KMS-11 (cell line): ENCODE measurements at regions not wholly inside any gene's neighbourhood (a gene's known extent, or its start where the extent isn't known, plus 50 kb on each side); places are given as distances from the start of the nearest gene placed in this dataset.

ENCODE experiments used
- H2AFZ ChIP-seq: fragments of 200-600 bp; sonication (generic); 2 replicates; pipeline ENCODE4 v1.6.1; 2016; ENCODE audit warnings: antibody characterized with exemption, mixed run types, low read depth
- H3K27ac ChIP-seq: fragments of 200-600 bp; sonication (generic); 2 replicates; pipeline ENCODE4 v1.6.1; 2016; ENCODE audit warnings: mild to moderate bottlenecking, mixed run types
- H3K27me3 ChIP-seq: fragments of 200-600 bp; sonication (generic); 2 replicates; pipeline ENCODE4 v1.6.1; 2017; ENCODE audit warnings: mild to moderate bottlenecking, low read depth, mixed run types, moderate library complexity; ENCODE audit not compliant: insufficient read depth
- H3K36me3 ChIP-seq: fragments of 200-600 bp; sonication (generic); 2 replicates; pipeline ENCODE4 v1.6.1; 2017; ENCODE audit warnings: mild to moderate bottlenecking, mixed run types; ENCODE audit not compliant: insufficient read depth
- H3K4me1 ChIP-seq: fragments of 200-600 bp; sonication (generic); 2 replicates; pipeline ENCODE4 v1.6.1; 2016; ENCODE audit warnings: mild to moderate bottlenecking, low read depth, mixed run types; ENCODE audit not compliant: poor library complexity, severe bottlenecking
- H3K4me2 ChIP-seq: fragments of 200-600 bp; sonication (generic); 2 replicates; pipeline ENCODE4 v1.7.0; 2016; ENCODE audit warnings: mild to moderate bottlenecking, mixed run types
- H3K4me3 ChIP-seq: fragments of 200-600 bp; sonication (generic); IDR thresholded peaks from 2 replicates; pipeline ENCODE4 v1.6.1; 2017; ENCODE audit warnings: low read depth, low read length, mixed read lengths; ENCODE audit not compliant: insufficient read depth
- H3K79me2 ChIP-seq: fragments of 200-600 bp; sonication (generic); 2 replicates; pipeline ENCODE4 v1.6.1; 2016; ENCODE audit warnings: low read depth, mixed run types; ENCODE audit not compliant: insufficient read depth
- H3K9ac ChIP-seq: fragments of 200-600 bp; sonication (generic); 2 replicates; pipeline ENCODE4 v1.6.1; 2016; ENCODE audit warnings: mild to moderate bottlenecking, mixed run types
- H4K20me1 ChIP-seq: fragments of 200-600 bp; sonication (generic); 2 replicates; pipeline ENCODE4 v1.6.1; 2016; ENCODE audit warnings: mild to moderate bottlenecking, mixed run types; ENCODE audit not compliant: insufficient read depth
- TF ChIP-seq, protein P1 (sequence below): fragments of 200-600 bp; sonication (generic); conservative IDR thresholded peaks from 2 replicates; pipeline ENCODE4 v1.6.1; 2017; ENCODE audit warnings: low read depth, mild to moderate bottlenecking, antibody characterized with exemption, low read length, moderate library complexity, mixed read lengths

DNA sequence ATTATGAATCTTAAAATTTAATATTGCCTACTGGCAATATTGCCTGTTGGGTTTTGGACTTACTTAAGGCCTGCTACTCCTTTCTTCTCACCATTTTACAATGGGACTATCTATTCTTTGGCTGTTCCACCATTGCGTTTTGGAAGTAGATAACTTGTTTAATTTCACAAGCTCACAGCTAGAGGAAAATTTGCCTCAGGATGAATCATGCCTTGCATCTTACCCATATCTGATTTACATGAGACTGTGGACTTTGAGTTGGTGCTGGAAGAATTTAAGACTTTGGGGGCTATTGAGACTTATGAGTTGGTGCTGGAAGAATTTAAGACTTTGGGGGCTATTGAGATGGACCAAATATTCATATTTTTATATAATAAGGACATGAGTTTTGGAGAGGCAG is 662.6 kb downstream of the METTL15 start:
- no peak overlapping the region for H3K9ac ChIP-seq
- H3K4me1 ChIP-seq, result no peaks in the 10 kb centered on the region
- H3K4me3 ChIP-seq, result no peak overlapping the region
- H4K20me1 ChIP-seq, result no peaks in the 10 kb centered on the region
- no peak overlapping the region for H3K27ac ChIP-seq
- H3K79me2 ChIP-seq, result no peaks in the 10 kb centered on the region
- H3K36me3 ChIP-seq, result no peaks in the 10 kb centered on the region
- no peaks in the 10 kb centered on the region for H3K27me3 ChIP-seq
- TF ChIP-seq, protein P1, sequence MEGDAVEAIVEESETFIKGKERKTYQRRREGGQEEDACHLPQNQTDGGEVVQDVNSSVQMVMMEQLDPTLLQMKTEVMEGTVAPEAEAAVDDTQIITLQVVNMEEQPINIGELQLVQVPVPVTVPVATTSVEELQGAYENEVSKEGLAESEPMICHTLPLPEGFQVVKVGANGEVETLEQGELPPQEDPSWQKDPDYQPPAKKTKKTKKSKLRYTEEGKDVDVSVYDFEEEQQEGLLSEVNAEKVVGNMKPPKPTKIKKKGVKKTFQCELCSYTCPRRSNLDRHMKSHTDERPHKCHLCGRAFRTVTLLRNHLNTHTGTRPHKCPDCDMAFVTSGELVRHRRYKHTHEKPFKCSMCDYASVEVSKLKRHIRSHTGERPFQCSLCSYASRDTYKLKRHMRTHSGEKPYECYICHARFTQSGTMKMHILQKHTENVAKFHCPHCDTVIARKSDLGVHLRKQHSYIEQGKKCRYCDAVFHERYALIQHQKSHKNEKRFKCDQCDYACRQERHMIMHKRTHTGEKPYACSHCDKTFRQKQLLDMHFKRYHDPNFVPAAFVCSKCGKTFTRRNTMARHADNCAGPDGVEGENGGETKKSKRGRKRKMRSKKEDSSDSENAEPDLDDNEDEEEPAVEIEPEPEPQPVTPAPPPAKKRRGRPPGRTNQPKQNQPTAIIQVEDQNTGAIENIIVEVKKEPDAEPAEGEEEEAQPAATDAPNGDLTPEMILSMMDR, result no peak
- no peak overlapping the region for H3K4me2 ChIP-seq
- no peak overlapping the region for H2AFZ ChIP-seq

DNA sequence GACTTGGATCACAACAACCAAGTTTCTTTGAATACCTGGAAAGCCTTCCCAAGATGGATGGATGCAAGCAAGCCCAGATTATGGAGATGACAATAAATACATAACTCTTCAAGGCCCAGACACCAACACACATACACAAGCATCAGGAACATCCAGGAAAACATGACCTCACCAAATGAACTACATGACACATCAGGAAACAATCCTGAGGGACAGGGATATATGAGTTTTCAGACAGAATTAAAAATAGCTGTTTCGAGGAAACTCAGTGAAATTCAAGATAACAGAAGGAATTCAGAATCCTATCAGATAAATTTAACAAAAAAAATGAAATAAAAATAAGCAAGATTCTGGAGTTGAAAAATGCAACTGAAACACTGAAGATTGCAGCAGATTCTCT is 659.4 kb downstream of the METTL15 start:
- TF ChIP-seq, protein P1, result no peak
- Histone ChIP-seq H3K27ac (no peak overlapping the region), H3K27me3 (no peaks in the 10 kb centered on the region), H3K4me1 (no peaks in the 10 kb centered on the region), H3K36me3 (no peaks in the 10 kb centered on the region), H3K4me2 (no peak overlapping the region), H3K9ac (no peak overlapping the region), H3K4me3 (no peak overlapping the region), H2AFZ (no peak overlapping the region), H4K20me1 (no peaks in the 10 kb centered on the region), H3K79me2 (no peaks in the 10 kb centered on the region)

DNA sequence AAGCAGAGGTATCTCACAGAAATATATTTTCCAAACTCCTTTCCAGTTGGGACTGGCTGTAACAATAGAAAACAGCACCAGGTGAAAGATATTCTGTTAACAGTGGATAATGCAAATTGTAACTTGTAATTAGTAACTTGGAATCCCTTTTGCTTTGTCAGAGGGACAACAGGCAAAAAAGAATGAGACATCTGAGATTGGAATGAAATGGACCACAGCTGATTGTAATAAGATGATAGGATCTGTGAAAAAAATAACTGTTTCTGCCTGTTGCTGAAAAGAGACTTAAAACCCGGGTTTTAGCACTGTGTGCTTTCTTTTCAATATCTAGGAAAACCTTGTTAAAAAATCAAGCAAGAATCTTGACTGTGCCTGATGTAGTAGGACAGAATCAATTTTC is 655.7 kb downstream of the METTL15 start:
- Histone ChIP-seq H3K4me3 (no peak overlapping the region), H3K9ac (no peak overlapping the region), H2AFZ (no peak overlapping the region), H3K36me3 (no peaks in the 10 kb centered on the region), H3K27ac (no peak overlapping the region), H3K27me3 (no peaks in the 10 kb centered on the region), H3K4me1 (no peaks in the 10 kb centered on the region), H3K79me2 (no peaks in the 10 kb centered on the region), H3K4me2 (no peak overlapping the region), H4K20me1 (no peaks in the 10 kb centered on the region)
- TF ChIP-seq, protein P1, result no peak

DNA sequence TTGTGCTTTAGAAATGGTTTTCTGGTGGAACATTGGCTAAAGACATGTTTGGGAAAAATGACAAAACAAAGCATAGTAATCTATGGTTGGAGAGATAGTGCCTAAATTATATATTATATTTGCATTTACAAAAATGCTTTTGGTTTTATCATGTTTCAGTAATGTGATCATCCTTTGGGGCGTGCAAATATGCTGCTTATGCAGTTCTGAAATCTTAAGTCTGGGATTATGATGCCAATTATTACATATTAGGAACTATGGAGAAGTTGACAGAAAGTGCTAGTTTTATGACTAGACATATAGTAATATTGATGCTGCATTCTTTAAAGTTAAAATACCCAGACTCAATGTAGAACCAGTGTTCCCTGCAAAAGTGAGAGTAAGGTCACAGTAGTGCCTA is 655.0 kb downstream of the METTL15 start:
- TF ChIP-seq, protein P1, result no peak
- H3K9ac ChIP-seq, result no peak overlapping the region
- H3K79me2 ChIP-seq, result no peaks in the 10 kb centered on the region
- no peak overlapping the region for H3K27ac ChIP-seq
- no peaks in the 10 kb centered on the region for H3K36me3 ChIP-seq
- H3K27me3 ChIP-seq, result no peaks in the 10 kb centered on the region
- no peak overlapping the region for H2AFZ ChIP-seq
- H4K20me1 ChIP-seq, result no peaks in the 10 kb centered on the region
- H3K4me3 ChIP-seq, result no peak overlapping the region
- no peaks in the 10 kb centered on the region for H3K4me1 ChIP-seq
- no peak overlapping the region for H3K4me2 ChIP-seq
